ENCODE measurements at regions not wholly inside any gene's neighbourhood (a gene's known extent, or its start where the extent isn't known, plus 50 kb on each side); places are given as distances from the start of the nearest gene placed in this dataset.
"Not testable (repeated sequence)": the region's sequence is repeated elsewhere in the genome, so short reads cannot be mapped to it uniquely, and the experiment has no call there.

- Histone ChIP-seq H3K4me3 (ENCODE audit: low read length) (no peak overlapping the region), H3K4me1 (ENCODE audit: control insufficient read depth, low read length) (peaks cover 5% of the 10 kb centered on the region)
These were observed 199.2 kb upstream of the SULF2 start for GRCh38 chr20:47984437-47984836.

GRCh38 chr20:47983642-47984041 is 198.4 kb upstream of the SULF2 start:
- not testable (repeated sequence) for H3K4me2 ChIP-seq (ENCODE audit: low read length); H3K4me3 ChIP-seq (ENCODE audit: low read length); H3K4me1 ChIP-seq (ENCODE audit: control insufficient read depth, low read length); H4K20me1 ChIP-seq (ENCODE audit: control insufficient read depth, insufficient read depth, low read depth, low read length); H3K9me3 ChIP-seq (ENCODE audit: control insufficient read depth, insufficient read depth, low read length); H3K79me2 ChIP-seq (ENCODE audit: control insufficient read depth, low read length); H3K36me3 ChIP-seq (ENCODE audit: control insufficient read depth, low read length); H3K9me2 ChIP-seq (replicated peaks; ENCODE audit: control insufficient read depth, low read length); H3K27me3 ChIP-seq (ENCODE audit: control insufficient read depth, low read length); H3K27ac ChIP-seq (ENCODE audit: low read depth, low read length); H3F3A ChIP-seq (ENCODE audit: control insufficient read depth, insufficient read depth)

More at GRCh38 chr20:47984437-47984836, 199.2 kb upstream of the SULF2 start:
- Histone ChIP-seq H3K4me2 (ENCODE audit: low read length) (no peak overlapping the region), H3K36me3 (ENCODE audit: control insufficient read depth, low read length) (no peaks in the 10 kb centered on the region), H3K27ac (ENCODE audit: low read depth, low read length) (no peak overlapping the region), H4K20me1 (ENCODE audit: control insufficient read depth, insufficient read depth, low read depth, low read length) (no peaks in the 10 kb centered on the region), H3F3A (ENCODE audit: control insufficient read depth, insufficient read depth) (no peaks in the 10 kb centered on the region), H3K9me3 (ENCODE audit: control insufficient read depth, insufficient read depth, low read length) (no peaks in the 10 kb centered on the region), H3K9me2 (replicated peaks; ENCODE audit: control insufficient read depth, low read length) (no peaks in the 10 kb centered on the region), H3K79me2 (ENCODE audit: control insufficient read depth, low read length) (peaks cover 2% of the 10 kb centered on the region; the same call in 1 of the 2 replicates), H3K27me3 (ENCODE audit: control insufficient read depth, low read length) (peaks cover 4% of the 10 kb centered on the region)
- no peak for TF ChIP-seq EZH2phosphoT487 (IDR thresholded peaks at IDR 0.05; ENCODE audit: borderline replicate concordance, low read length)
- TF ChIP-seq, protein P1, sequence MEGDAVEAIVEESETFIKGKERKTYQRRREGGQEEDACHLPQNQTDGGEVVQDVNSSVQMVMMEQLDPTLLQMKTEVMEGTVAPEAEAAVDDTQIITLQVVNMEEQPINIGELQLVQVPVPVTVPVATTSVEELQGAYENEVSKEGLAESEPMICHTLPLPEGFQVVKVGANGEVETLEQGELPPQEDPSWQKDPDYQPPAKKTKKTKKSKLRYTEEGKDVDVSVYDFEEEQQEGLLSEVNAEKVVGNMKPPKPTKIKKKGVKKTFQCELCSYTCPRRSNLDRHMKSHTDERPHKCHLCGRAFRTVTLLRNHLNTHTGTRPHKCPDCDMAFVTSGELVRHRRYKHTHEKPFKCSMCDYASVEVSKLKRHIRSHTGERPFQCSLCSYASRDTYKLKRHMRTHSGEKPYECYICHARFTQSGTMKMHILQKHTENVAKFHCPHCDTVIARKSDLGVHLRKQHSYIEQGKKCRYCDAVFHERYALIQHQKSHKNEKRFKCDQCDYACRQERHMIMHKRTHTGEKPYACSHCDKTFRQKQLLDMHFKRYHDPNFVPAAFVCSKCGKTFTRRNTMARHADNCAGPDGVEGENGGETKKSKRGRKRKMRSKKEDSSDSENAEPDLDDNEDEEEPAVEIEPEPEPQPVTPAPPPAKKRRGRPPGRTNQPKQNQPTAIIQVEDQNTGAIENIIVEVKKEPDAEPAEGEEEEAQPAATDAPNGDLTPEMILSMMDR (IDR thresholded peaks at IDR 0.05; ENCODE audit: low read depth, low read length, poor library complexity, severe bottlenecking) = no peak

DNA sequence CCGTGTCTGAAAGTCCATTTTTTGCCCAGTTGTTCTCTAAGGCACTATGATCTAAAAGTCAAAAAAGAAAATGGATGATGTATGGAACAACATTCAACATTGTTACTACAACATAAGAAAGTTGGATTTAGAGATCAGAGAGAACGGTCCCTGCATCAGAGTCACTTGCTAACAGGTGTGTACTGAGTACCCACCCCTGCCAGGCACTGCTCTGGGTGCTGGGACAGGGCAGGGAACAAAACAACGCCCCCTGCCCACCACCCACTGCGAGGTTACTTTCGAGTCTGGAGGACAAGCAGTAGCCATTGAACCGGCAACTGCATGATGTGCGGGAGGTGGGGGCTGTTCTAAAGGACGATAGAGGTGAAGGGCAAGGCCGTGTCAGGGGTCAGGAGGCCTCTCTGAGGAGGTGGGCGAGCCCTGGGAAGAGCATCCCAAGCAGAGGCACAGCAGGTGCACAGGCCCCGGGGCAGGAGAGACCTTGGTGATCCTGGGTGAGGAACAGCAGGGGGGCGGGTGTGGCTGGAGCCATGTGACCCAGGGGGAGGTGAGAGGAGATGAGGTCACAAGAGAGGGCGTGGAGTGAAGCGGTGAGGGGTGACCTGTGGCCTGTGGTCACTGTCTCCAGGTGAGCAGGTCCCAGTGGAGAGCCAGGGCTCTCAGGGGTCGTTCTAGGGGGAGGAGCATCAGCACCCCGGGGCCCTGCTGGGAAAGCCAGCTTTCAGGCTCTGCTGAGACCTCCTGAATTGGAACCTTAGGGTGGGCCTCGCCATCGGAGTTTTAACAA is 197.5 kb upstream of the SULF2 start:
- Histone ChIP-seq H3K9me2 (replicated peaks; ENCODE audit: control insufficient read depth, low read length) (no peaks in the 10 kb centered on the region), H3K9me3 (ENCODE audit: control insufficient read depth, insufficient read depth, low read length) (no peaks in the 10 kb centered on the region), H3K79me2 (ENCODE audit: control insufficient read depth, low read length) (no peaks in the 10 kb centered on the region), H3F3A (ENCODE audit: control insufficient read depth, insufficient read depth) (no peaks in the 10 kb centered on the region), H3K4me2 (ENCODE audit: low read length) (no peak overlapping the region), H3K4me1 (ENCODE audit: control insufficient read depth, low read length) (peaks cover 5% of the 10 kb centered on the region), H3K36me3 (ENCODE audit: control insufficient read depth, low read length) (no peaks in the 10 kb centered on the region), H3K27ac (ENCODE audit: low read depth, low read length) (no peak overlapping the region), H3K4me3 (ENCODE audit: low read length) (no peak overlapping the region), H3K27me3 (ENCODE audit: control insufficient read depth, low read length) (peaks cover 7% of the 10 kb centered on the region), H4K20me1 (ENCODE audit: control insufficient read depth, insufficient read depth, low read depth, low read length) (no peaks in the 10 kb centered on the region)
- TF ChIP-seq EZH2phosphoT487 (IDR thresholded peaks at IDR 0.05; ENCODE audit: borderline replicate concordance, low read length) = no peak
- TF ChIP-seq, protein P1 (IDR thresholded peaks at IDR 0.05; ENCODE audit: low read depth, low read length, poor library complexity, severe bottlenecking) = no peak

DNA sequence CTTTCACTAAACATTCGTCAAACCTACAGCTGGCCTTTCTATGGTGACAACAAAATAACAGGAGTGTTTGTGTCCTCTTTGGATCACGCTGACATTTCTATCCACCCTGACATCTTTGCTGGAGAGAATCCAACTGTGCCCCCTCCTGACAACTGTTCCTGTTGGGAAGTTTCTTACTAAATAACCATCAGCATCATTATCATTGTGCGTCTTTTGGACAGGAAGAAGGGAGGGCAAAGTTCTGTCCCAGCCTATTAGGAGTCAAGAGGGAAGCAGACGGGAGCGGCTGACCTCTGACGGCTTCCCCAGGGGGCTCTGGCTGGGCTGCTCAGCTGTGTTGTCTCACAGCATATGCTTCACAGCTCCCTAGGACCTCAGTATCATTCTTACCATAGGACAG is 195.9 kb upstream of the SULF2 start:
- no peak overlapping the region for H3K4me2 ChIP-seq (ENCODE audit: low read length)
- no peaks in the 10 kb centered on the region for H3K79me2 ChIP-seq (ENCODE audit: control insufficient read depth, low read length)
- peaks cover 7% of the 10 kb centered on the region for H3K27me3 ChIP-seq (ENCODE audit: control insufficient read depth, low read length)
- peaks cover 5% of the 10 kb centered on the region for H3K4me1 ChIP-seq (ENCODE audit: control insufficient read depth, low read length)
- H3K9me2 ChIP-seq (replicated peaks; ENCODE audit: control insufficient read depth, low read length) = no peaks in the 10 kb centered on the region
- no peak for TF ChIP-seq EZH2phosphoT487 (IDR thresholded peaks at IDR 0.05; ENCODE audit: borderline replicate concordance, low read length)
- TF ChIP-seq, protein P1 (IDR thresholded peaks at IDR 0.05; ENCODE audit: low read depth, low read length, poor library complexity, severe bottlenecking) = no peak
- no peak overlapping the region for H3K4me3 ChIP-seq (ENCODE audit: low read length)
- H3K9me3 ChIP-seq (ENCODE audit: control insufficient read depth, insufficient read depth, low read length) = no peaks in the 10 kb centered on the region
- no peak overlapping the region for H3K27ac ChIP-seq (ENCODE audit: low read depth, low read length)
- no peaks in the 10 kb centered on the region for H3F3A ChIP-seq (ENCODE audit: control insufficient read depth, insufficient read depth)
- H3K36me3 ChIP-seq (ENCODE audit: control insufficient read depth, low read length) = no peaks in the 10 kb centered on the region
- no peaks in the 10 kb centered on the region for H4K20me1 ChIP-seq (ENCODE audit: control insufficient read depth, insufficient read depth, low read depth, low read length)
